NCI-H2196 (cell line): ENCODE measurements at regions not wholly inside any gene's neighbourhood (a gene's known extent, or its start where the extent isn't known, plus 50 kb on each side); places are given as distances from the start of the nearest gene placed in this dataset.
"Not testable (repeated sequence)": the region's sequence is repeated elsewhere in the genome, so short reads cannot be mapped to it uniquely, and the experiment has no call there.

Experiments
- DNase-seq: peaks from one replicate; lab custom pipeline; 2025; ENCODE audit not compliant: unreplicated experiment; lab: John Stamatoyannopoulos, UW

- DNase-seq = no peak
Measured at GRCh38 chr15:38930851-38931572, 366.4 kb upstream of the RASGRP1 start.

- DNase-seq = no peak
Measured at GRCh38 chr15:38941399-38941953, 376.9 kb upstream of the RASGRP1 start.

- no peak for DNase-seq
Measured at GRCh38 chr15:38944536-38944935, 379.9 kb upstream of the RASGRP1 start.

GRCh38 chr15:38945551-38946298 lies 381.1 kb upstream of the RASGRP1 start:
- DNase-seq = no peak

GRCh38 chr15:38954090-38954489 lies 389.5 kb upstream of the RASGRP1 start:
- no peak for DNase-seq

- DNase-seq = no peak
Measured at GRCh38 chr15:38961456-38961855, 396.8 kb upstream of the RASGRP1 start.

- no peak for DNase-seq
Measured at GRCh38 chr15:38961931-38962330, 397.3 kb upstream of the RASGRP1 start.

GRCh38 chr15:38972831-38973230 lies 408.2 kb upstream of the RASGRP1 start:
- DNase-seq = no peak

GRCh38 chr15:38975282-38975990 lies 410.8 kb upstream of the RASGRP1 start:
- no peak for DNase-seq

GRCh38 chr15:38991126-38991525 lies 426.5 kb upstream of the RASGRP1 start:
- no peak for DNase-seq

GRCh38 chr15:38991701-38992100 lies 427.1 kb upstream of the RASGRP1 start:
- DNase-seq = no peak

GRCh38 chr15:38992506-38992905 lies 427.9 kb upstream of the RASGRP1 start:
- no peak for DNase-seq

GRCh38 chr15:38992930-38993329 lies 428.3 kb upstream of the RASGRP1 start:
- no peak for DNase-seq

- no peak for DNase-seq
Measured at GRCh38 chr15:38994310-38994709, 429.7 kb upstream of the RASGRP1 start.

- DNase-seq = no peak
Measured at GRCh38 chr15:38996111-38996631, 431.6 kb upstream of the RASGRP1 start.

- no peak for DNase-seq
Measured at GRCh38 chr15:38997841-38998240, 433.2 kb upstream of the RASGRP1 start.

- DNase-seq = no peak
Measured at GRCh38 chr15:39000008-39000734, 435.6 kb upstream of the RASGRP1 start.

- DNase-seq = no peak
Measured at GRCh38 chr15:39009740-39010139, 445.1 kb upstream of the RASGRP1 start.

GRCh38 chr15:39011066-39011465 lies 446.5 kb upstream of the RASGRP1 start:
- not testable (repeated sequence) for DNase-seq

GRCh38 chr15:39013262-39013661 lies 448.6 kb upstream of the RASGRP1 start:
- DNase-seq = no peak

- no peak for DNase-seq
Measured at GRCh38 chr15:39014682-39015081, 450.1 kb upstream of the RASGRP1 start.
